GM04503 (cell line): ENCODE measurements at regions not wholly inside any gene's neighbourhood (a gene's known extent, or its start where the extent isn't known, plus 50 kb on each side); places are given as distances from the start of the nearest gene placed in this dataset.
"Not testable (repeated sequence)": the region's sequence is repeated elsewhere in the genome, so short reads cannot be mapped to it uniquely, and the experiment has no call there.

Source experiments
- DNase-seq: peaks from one replicate; pipeline ENCODE4 v3.0.0-alpha.2; 2012; ENCODE audit warnings: low read depth

DNA sequence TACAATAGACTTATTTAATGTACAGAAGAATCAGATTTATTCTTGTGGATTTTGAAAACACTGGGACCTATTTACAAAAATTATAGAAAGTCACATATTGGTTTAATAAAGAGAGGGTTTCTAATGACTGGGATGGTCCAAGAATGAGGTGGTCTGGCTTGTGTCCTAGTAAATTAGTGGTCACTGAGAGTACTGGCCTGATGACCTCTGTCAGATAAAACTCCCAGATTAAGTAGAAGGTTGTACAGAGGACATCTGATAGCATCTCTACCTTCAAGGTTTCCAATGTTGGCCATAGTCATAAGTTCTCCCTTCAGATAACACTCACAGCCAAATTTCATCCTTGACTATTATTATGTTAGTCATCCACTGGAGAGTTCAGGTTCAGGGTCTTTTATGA, 692.9 kb downstream of the MTRR start:
- no peak for DNase-seq

DNA sequence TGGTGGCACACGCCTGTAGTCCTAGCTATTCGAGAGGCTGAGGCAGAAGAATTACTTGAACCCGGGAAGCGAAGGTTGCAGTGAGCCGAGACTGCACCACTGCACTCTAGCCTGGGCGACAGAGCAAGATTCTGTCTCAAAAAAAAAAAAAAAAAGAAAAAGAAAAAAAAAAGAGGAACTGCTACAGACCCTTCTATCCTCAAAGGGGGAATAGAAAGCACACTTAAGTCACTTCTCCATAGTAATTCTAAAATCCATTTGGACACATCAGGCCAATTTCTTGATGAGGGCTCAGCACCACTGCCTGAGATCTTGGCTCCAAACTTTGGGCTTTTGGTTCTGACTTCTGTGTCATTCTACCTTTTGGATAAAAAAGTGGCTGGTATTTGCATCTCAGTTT, 694.6 kb downstream of the MTRR start:
- DNase-seq = not testable (repeated sequence)

DNA sequence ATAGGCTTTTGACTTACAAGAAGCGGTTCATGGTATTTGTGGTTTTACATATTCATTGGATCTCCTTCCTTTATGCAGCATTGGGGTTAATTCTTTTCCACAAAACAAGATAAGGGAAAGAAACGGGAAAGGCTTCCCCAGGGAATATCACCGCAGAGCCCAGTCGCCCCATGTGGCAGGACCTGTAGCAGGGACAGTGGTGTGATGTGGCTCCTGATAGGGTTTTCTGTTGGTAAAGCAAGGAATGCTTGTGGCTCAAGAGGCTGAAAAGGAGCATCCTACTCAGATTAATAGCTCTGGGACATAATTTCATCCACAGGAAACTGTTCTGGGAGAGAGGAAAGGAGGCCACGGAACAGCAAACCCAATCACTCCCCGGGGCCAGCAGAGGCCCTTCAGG, 699.9 kb downstream of the MTRR start:
- no peak for DNase-seq

DNA sequence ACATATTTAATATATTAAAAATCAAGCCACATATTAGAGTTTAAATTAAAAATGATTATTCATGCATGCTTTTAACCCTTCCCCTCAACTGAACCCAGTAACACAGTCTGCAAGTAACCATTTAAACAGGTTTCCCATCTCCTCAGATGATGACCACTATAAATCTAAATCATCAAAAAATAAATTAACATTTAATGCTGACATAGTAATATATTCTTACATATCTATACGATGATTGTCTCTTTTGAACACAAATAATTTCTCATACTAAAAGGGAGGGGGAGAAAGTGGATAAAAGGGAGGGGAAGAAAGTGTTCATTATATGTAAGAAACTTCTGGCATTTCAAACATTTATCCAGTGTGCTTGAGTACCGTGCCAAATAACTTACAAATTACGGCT, 701.6 kb downstream of the MTRR start:
- no peak for DNase-seq

DNA sequence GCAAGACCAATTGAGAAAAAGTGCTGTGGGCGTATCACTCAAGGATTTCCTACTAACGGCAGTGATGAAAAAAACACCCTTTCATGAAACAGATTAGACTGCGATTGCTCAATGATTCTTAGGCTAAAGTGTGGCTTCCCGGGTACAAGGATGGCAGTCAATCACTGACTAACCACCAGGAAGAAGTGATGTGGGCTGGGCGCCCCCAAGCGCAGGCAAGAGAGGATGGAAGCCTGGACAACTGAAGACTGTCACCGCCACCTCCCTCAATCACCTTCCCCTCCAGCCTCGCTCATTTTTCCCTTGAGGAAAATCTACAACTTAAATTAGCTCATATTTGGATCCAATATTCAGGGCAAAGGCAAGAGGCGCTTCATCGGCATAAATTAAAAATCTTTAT, 707.2 kb downstream of the MTRR start:
- no peak for DNase-seq

DNA sequence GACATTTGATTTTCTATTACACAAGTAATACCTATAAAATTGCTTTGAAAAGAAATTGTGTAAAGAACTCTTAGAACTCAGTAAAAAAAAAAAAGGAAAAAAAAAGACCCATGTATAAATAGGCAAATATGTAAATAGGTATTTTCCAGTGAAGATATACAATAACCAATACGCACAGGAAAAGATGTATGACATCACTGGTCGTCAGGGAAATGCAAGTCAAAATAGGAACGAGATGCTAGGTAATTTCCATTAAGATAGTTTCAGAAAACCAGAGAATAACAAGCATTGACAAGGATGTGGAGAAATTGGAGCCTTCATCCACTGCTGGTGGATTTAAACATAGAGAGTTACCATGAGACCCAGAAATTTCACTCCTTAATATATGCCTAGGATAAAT, 708.8 kb downstream of the MTRR start:
- DNase-seq = no peak

DNA sequence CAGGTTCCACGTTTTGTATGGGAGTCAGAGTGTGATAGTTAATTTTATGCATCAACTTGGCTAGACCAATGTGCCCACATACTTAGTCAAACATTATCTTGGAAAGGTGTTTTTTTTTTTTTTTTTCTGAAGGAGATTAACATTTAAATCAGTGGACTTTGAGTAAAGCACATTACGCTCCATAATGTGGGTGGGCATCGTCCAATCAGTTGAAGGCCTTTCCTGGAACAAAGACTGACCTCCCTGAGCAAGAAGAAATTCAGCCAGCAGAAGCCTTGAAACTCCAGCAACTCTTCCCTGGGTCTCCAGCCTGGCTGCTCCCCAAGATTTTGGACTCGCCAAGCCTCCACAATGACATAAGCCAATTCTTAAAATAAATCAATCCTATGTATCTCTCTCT, 711.4 kb downstream of the MTRR start:
- DNase-seq = no peak

DNA sequence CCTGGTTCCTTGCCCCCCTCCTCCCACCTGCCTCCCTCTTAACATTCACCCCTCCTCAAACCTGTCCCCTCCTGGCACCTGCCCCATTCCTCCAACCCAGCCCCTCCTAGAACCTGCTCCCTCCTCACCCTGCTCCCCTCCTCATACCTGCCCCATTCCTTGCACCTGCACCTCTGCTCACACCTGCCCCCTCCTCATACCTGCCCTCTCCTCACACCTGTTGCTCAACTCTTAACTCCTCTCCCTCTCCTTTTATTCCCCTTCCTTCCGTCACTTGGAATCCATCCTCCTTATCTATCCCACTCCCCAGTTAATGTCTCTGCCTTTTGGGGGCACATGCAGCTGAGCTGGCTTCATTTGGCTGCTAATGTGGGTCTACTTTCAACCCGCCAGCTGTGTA, 712.1 kb downstream of the MTRR start:
- DNase-seq = no peak

DNA sequence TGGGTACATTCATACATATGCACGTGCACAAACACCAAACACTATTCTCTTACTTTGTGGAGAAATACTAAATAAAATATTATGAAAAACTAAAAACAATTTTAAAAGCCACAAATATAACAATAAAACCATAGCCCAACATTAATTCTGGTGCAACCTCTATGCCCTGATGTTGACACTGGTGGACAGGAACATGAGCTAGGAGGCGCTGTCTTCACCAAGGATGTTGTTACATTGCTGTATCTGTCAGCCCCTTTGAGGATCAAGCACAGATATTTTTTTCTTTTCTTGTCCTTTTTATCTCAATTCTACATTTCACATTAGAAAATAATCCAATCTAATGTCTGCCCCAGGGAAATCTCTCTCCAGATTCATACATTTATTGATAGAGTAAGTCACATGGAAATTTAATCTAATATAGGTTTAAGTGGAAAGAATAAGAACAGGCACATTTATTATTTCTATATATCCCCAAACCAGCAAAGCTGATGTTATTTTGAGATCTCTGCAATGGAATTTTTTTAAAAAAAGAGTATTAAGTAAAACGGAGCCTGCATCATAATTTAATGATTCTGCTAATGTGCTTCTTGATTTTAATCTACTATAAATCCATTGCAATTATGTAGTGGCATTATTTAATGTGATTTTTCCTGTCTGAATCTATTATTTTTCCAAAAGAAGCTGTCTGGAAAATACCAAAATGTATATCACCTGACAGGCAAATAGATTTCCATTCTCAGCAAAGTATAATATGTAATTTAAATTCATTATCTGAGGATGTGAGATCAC, 716.5 kb downstream of the MTRR start:
- no peak for DNase-seq

DNA sequence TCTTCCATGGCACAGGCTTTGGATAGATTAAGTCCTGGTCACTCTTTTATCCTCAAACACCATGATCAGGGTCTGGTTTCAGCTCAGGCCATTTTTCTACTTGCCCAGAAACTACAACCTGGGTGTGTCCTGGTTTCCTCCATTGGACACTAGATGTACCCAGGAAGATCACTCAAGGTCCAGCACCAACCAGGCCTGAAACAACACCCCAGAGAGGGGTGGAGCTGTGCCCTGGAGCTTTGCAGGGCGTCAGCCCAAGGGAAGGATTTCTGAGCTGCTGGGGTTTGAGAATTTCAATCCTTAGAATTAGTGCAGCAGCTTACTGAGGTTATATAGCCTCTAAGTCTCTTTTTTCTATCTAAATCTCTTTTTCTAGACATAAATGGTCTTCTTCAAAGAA, 722.0 kb downstream of the MTRR start:
- DNase-seq = no peak

DNA sequence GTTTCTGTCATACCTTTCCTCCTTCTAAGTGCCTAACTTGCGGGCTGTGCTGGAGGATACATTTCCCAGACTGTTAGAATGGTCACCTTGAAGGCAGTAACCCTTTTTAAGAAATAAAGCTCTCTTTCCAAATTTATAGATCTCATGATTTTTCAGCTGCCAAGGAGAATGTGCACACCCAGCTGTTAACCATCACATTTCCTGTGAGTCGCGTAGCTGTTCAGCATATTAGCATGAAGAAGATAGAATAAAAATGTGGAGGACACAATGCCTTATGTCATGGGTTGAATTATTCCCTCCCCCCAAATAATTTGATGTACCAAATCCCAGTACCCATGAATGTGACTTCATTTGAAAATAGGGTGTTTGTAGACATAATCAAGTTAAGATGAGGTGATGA, 729.4 kb downstream of the MTRR start:
- no peak for DNase-seq

DNA sequence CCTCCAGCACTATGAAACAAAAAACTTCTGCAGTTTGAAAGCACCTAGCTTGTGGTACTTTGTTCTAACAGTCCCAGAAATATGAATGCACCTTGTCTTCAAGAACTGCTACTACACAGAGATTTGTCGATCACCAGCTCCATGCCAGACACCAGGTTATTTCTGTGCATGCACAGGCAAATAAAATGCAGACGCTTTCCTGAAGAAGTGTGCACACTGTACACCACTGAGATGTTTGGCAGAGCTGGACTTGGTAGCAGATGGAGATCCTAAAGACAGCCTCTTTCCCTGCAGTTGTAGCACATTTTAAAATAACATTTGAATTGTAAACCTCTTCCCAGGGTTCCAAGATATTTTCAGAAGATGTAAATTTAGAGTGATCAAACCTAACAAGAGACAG, 730.0 kb downstream of the MTRR start:
- DNase-seq = no peak

DNA sequence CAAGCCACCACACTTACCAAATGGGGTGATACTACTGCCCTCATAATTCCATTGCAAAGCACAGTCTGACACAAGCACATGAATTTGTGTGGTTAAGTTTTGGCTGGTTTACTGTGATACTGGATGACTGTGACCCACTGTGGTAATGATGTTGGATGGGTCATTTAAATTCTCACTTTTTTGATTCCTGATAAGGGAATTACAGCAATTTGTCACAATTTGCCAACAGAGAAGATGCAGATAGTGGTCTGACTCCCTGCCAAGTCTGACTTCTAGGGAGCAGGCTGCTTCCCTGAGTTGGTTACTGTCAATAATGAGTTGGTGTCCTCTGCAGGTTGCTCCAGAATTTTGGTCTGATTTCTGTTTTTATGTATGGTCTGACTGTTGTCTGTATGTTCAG, 731.9 kb downstream of the MTRR start:
- no peak for DNase-seq

DNA sequence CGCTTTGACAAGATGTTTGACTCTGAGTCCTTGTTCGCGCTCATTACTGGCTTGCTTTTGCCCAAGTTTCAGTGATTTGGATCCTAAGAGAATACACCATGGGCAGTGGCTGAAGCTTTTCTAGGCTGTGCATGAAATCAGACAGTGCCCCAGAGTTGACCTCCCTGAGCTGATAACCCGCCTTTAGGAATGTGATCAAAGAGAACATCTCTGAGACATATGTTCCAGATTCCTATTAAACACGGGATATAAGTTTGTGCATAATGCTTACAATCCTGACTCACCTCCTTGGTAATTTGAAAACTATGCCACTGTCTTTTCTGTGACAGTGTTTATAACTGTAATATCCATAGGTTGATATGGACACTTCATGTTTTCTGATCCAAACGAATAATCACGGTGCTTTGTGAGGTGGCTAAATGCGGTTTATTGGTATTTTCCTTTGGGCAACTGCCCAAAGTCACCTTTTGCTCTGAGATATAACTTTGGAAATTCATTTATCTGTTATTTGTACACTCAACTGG, 732.9 kb downstream of the MTRR start:
- no peak for DNase-seq

DNA sequence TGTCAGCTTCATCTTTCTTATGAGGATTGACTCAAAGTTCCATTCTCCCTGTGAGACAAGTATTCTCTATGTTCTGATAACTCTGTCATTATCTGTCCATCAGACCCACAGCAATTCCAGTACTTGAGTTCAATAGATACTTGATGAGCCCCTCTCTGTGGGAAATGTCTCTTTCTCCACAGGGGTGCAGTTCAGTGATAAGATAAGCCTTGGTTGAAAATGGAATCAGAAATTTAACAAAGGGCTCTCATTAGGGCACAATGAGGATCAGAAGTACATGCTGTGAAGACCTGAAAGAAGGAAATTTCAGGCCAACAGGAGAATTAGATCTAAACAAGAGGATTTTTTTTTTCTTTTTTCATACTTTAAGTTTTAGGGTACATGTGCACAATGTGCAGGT, 737.3 kb downstream of the MTRR start:
- DNase-seq = no peak

DNA sequence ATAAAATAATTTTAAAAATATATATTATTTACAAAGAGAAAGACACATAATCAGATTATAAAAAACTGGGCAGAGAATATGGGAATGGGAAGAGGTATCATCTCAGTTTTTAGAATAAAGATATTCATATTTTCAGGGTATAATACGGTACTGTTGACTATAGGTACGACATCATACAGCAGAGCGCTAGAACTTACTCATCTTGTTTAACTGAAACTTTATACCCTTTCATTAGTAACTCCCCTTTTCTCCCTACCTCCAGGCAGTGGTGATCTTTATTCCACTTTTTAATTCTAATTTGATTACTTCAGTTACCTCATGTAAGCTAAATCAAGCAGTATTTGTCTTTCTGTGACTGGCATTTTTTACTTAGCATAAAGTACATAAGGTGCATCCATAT, 742.1 kb downstream of the MTRR start:
- DNase-seq = no peak

DNA sequence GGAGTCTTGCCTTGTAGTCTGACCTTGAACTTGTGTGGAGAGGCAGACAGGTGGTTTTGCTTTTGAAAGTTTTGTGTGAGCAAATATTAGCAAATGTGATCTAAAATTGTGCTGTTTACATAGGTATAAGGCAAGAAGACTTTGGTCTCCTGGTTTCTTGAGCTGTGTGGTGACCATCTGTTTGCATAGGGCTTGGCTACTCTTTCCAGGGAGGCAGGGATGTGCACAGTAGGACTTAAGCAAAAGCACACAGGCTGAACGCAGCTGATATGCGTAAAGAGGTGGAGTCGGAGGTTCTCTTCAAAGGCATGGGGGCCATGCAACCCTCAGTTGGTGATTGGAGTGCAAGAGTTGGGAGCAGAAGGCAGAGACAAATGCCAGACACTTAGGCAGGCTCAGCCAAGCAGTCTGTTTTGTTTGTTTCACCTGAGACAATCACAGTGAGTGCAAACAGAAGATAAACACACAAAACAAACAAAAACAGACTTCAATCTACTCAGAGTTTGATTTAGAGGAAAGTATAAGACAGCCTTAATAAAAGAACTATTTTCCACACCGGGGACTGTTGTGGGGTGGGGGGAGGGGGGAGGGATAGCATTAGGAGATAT, 744.2 kb downstream of the MTRR start:
- no peak for DNase-seq

DNA sequence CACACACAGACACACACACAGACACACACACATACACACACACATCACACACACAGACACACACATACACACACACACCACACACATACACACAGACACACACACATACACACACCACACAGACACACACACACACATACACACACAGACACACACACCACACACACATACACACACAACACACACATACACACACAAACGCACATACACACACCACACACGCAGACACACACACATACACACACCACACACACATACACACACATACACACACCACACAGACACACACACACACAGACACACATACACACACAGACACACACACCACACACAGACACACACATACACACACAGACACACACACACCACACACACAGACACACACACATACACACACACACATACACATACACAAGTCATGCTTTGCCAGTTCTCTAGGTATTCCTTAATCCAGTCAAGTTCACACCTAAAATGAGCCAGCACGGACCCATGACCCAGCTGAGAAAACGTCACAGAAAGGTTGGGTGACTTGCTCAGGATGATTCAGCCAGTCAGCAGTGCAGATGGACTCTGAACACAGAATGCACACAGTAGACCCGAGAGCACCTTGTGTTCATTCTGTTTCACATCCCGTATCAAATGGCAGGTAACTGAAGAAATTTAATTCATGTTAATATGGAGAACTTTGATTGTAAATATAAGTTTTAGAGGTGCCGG, 746.4 kb downstream of the MTRR start:
- DNase-seq = no peak

DNA sequence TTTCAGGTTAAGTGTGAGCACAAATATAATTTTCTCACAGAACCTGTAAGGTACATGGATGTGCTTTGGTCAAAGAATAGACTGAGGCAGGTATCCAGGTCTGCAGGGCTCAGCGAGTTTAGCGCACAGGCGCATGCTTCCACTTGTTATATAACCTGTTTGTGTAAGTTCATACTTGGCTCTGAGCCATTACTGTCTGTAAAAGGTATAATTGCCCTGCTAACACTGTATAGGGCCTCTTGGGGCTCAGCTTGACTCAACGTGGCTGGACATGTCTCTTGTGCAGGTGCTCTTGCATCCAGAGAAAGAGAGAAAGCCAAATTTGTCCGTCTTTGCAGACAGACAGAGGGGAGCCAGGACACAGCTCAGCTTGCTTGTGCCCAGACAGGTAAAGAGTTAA, 759.6 kb downstream of the MTRR start:
- no peak for DNase-seq

DNA sequence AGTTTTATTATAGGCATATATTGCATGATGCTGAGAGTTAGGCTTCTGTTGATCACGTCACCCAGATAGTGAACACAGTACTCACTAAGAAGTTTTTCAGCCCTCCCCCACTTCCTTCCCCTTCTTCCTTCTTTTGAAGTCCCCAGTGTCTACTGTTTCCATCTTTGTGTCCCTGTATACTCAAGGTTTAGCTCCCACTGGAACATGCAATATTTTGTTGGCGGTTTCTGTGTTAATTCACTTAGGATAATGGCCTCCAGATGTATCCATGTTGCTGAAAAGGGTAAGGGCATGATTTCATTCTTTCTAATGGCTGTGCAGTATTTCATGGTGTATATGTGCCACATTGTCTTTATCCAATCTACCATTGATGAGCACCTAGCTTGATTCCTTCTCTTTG, 764.3 kb downstream of the MTRR start:
- DNase-seq = no peak

DNA sequence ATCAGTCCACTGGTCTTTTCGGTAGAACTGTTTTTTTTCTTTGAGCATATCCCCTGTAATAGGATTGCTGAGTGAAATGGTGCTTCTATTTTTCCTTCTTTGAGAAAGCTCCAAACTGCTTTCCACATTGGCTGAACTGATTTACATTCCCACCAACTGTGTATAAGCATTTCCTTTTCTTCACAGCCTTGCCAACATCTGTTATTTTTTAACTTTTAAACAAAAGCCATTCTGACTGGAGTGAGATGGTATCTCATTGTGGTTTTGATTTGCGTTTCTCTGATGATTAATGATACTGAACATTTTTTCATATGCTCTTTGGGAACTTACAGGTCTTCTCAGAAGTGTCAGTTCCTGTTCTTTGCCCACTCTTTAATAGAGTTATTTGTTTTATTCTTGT, 764.7 kb downstream of the MTRR start:
- no peak for DNase-seq

DNA sequence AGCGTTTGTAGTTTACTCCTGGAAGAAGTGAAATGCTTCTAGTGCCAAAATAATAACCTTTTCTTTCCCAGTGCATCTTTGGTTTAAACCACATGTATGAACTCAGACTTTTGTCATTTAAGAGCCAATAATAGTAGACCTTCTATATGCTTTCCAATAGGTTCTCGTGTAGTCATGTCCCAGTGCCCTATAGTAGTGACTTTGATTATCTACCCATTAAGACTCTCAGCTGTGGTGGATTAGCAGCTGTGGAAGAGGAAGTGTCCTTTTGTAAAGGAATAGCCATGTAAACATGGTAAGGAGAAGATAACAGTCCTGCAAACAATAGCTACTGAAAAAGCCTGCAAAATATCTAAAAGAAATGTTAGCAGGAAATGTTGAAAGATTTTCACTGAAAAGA, 765.3 kb downstream of the MTRR start:
- DNase-seq = no peak

DNA sequence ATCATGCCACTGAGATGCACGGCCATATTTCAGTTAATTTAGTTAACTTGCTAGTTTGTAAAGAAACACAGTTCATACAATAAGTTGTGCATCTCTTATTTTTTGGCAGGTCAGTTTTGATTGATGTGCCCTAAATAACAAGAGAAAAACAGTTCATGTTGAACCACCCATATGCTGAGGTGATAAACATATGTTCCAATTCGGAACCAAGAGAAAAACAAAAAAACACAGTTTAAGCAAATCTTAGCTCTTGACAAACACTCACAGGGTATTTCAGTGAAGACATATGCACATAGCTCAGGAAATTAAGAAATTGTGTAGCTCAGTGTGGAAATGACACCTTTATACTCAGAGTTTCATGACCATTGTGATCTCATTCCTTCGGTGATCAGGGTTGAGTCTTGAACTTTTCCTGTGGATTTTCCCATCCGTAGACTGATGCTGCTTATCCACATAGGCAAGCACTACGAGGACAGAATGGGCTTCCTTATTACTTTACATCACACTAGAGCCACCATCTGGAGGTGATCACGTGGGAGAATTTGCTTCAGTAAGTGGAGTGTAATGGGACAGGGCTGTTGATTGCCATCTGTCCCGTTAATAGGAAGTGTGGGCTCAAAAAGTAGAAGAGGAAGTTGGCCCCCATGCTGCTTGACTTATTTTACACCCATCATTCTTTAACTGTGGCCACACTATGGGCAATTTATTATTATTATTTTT, 773.0 kb downstream of the MTRR start:
- no peak for DNase-seq
